Gastroesophageal sphincter (tissue), 3 donors: ENCODE measurements at regions not wholly inside any gene's neighbourhood (a gene's known extent, or its start where the extent isn't known, plus 50 kb on each side); places are given as distances from the start of the nearest gene placed in this dataset.

Experiments used
- POLR2A ChIP-seq, 2 donors: fragments of 450-650 bp; IDR thresholded peaks; one replicate each; pipeline ENCODE4 v1.6.1; 2017; ENCODE audit warnings: antibody characterized with exemption in 2 of 2, mild to moderate bottlenecking in 2 of 2, moderate library complexity in 1 of 2
- TF ChIP-seq, protein P1 (sequence below), 4 experiments: fragments of 200-600 bp in 2 of 4; fragments of 450-650 bp in 2 of 4; sonication (generic) in 1 of 4; IDR thresholded peaks; one replicate each; pipeline ENCODE4 v1.5.1; 2017 to 2019; ENCODE audit warnings: antibody characterized with exemption in 4 of 4, mild to moderate bottlenecking in 2 of 4, moderate library complexity in 2 of 4

DNA sequence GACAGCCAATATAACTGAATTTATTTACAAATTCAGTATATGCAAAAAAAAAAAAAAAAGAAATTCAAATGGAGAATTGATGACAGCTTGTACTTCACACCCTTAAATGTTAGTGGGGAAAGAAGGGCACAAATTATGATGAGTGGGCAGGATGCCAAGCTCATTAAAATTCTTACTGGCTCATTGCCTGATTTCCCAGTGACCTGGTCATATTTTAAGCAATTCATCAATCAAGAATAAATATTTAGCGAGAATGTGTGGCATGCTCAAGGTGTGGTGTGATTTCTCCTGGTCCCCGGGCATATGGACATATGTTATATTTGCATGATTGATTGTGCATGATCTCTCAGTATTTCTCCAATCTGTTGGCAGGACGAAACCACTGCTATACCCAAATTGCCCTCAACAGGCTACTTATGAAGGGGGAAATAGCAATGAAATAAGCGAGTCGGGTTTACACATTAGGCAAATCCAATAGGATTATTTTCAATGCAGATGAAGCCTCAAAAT, 883.0 kb downstream of the LRRTM4 start:
- TF ChIP-seq POLR2A (IDR thresholded peaks at IDR 0.05): no peak
- TF ChIP-seq, protein P1, sequence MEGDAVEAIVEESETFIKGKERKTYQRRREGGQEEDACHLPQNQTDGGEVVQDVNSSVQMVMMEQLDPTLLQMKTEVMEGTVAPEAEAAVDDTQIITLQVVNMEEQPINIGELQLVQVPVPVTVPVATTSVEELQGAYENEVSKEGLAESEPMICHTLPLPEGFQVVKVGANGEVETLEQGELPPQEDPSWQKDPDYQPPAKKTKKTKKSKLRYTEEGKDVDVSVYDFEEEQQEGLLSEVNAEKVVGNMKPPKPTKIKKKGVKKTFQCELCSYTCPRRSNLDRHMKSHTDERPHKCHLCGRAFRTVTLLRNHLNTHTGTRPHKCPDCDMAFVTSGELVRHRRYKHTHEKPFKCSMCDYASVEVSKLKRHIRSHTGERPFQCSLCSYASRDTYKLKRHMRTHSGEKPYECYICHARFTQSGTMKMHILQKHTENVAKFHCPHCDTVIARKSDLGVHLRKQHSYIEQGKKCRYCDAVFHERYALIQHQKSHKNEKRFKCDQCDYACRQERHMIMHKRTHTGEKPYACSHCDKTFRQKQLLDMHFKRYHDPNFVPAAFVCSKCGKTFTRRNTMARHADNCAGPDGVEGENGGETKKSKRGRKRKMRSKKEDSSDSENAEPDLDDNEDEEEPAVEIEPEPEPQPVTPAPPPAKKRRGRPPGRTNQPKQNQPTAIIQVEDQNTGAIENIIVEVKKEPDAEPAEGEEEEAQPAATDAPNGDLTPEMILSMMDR (IDR thresholded peaks at IDR 0.05): no peak
